BJ (cell line): ENCODE measurements at regions not wholly inside any gene's neighbourhood (a gene's known extent, or its start where the extent isn't known, plus 50 kb on each side); places are given as distances from the start of the nearest gene placed in this dataset.
A peak's percentile ranks its signal among the peaks of the same experiment; 100 is the strongest.

Experiments used
- CTCF ChIA-PET: fragments of 350-600 bp; formaldehyde crosslinking; extraction: SDS; loops from one replicate; lab custom pipeline; 2021; ENCODE audit warnings: antibody characterized with exemption, inconsistent platforms; lab: Yijun Ruan, JAX
- POLR2A ChIA-PET: fragments of 300-600 bp; sonication (Branson Sonifier 250); formaldehyde crosslinking; extraction: SDS; loops from one replicate; lab custom pipeline; 2021; ENCODE audit warnings: antibody characterized with exemption; lab: Charles Lee
- DNase-seq: peaks from one replicate; pipeline ENCODE4 v3.0.0-alpha.2; 2011; ENCODE audit warnings: low read depth
- H3K27me3 ChIP-seq: 2 replicates; pipeline ENCODE4 v1.6.0; 2011; ENCODE audit warnings: low read length; ENCODE audit not compliant: control insufficient read depth, insufficient read depth
- H3K36me3 ChIP-seq: 2 replicates; pipeline ENCODE4 v1.5.1; 2011; ENCODE audit warnings: low read length; ENCODE audit not compliant: control insufficient read depth, insufficient read depth
- H3K4me3 ChIP-seq: 2 replicates; pipeline ENCODE4 v1.5.1; 2011; ENCODE audit warnings: low read depth, mild to moderate bottlenecking, control low read depth, low read length
- TF ChIP-seq, protein P1 (sequence below): IDR thresholded peaks from 2 replicates; pipeline ENCODE4 v1.5.1; 2011; ENCODE audit warnings: low read depth, mild to moderate bottlenecking, control low read depth, inconsistent platforms, low read length, moderate library complexity; ENCODE audit not compliant: insufficient read depth

DNA sequence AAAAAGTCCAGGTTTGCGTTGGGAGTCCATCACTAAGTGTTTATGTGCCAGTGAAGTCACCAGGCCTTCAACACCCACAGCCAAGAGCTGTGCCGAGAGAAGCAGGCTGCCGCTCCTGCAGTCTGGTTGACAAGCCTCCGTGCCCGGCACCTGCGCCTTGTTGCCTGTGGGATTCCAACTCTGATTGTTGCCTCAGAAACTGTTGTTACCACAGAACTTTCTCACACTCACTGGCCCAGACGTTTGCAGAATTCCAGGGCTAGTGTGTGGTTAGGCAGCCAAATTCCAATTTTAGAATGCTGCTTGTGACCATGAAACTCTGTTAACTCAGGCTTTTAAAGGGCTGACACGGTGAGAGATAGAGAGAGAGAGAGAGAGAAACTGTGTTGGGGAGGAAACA is 119.5 kb upstream of the LIMCH1 start:
- ChIA-PET CTCF (interaction anchor here (0.8 to 1.4 kb wide), 3 partner anchors 10 to 225 kb away, joined by 3 to 4 read pairs (median 3); no protein-coding TSS in a partner anchor), POLR2A (interaction anchor here (0.6 kb wide), 1 partner anchor 24 kb away, joined by 4 read pairs; no protein-coding TSS in a partner anchor)
- Histone ChIP-seq H3K36me3 (no peaks in the 10 kb centered on the region), H3K4me3 (no peak overlapping the region), H3K27me3 (no peaks in the 10 kb centered on the region)
- peak; percentile 79 for DNase-seq
- TF ChIP-seq, protein P1, sequence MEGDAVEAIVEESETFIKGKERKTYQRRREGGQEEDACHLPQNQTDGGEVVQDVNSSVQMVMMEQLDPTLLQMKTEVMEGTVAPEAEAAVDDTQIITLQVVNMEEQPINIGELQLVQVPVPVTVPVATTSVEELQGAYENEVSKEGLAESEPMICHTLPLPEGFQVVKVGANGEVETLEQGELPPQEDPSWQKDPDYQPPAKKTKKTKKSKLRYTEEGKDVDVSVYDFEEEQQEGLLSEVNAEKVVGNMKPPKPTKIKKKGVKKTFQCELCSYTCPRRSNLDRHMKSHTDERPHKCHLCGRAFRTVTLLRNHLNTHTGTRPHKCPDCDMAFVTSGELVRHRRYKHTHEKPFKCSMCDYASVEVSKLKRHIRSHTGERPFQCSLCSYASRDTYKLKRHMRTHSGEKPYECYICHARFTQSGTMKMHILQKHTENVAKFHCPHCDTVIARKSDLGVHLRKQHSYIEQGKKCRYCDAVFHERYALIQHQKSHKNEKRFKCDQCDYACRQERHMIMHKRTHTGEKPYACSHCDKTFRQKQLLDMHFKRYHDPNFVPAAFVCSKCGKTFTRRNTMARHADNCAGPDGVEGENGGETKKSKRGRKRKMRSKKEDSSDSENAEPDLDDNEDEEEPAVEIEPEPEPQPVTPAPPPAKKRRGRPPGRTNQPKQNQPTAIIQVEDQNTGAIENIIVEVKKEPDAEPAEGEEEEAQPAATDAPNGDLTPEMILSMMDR, result no peak

DNA sequence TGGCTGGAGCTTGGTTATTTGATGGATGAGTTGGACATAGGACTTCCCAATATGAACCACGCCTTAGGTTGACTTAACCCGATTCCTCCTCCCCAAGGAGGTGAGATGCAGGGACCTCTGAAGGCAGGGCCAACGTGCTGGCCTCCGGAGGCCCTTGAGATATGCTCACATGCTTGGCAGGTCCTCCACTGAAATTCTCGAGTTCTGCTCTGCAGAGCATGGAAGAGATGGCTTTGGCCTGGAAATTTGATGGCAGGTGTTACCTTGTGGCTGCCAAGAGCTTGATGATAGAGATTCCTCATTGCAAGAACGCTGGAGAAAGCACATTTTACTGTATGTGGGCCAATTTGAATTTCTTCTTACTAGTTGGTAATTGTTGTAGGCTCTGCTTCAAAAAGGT is 117.4 kb upstream of the LIMCH1 start:
- no peak overlapping the region for H3K4me3 ChIP-seq

DNA sequence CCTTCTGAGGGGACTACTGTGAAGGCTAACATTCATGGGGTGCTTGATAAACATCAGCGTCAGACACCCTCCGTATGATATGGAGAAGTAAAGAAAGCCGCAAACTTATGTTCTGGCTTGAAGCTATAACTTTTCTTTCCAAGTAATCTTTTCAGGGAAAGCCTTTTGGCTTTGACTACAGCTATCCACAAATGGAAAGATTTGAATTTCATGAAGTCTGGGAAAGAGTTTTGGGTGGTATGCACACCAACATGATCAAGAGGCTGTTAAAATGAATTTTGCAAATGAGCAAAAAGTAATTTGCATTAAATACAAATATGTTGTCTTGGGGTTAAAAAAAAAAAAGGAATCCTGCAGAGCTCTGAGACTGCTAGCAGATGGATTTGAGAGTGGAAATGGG is 114.8 kb upstream of the LIMCH1 start:
- H3K36me3 ChIP-seq, result no peaks in the 10 kb centered on the region
- no peak overlapping the region for H3K4me3 ChIP-seq
- H3K27me3 ChIP-seq, result no peaks in the 10 kb centered on the region
- TF ChIP-seq, protein P1, result no peak
- no peak for DNase-seq
- ChIA-PET POLR2A (no interaction called here), CTCF (interaction anchor here (0.7 to 1.7 kb wide), 4 partner anchors 9 to 238 kb away, joined by 3 read pairs; no protein-coding TSS in a partner anchor)

More for the DNA sequence above, 117.4 kb upstream of the LIMCH1 start:
- Histone ChIP-seq H3K36me3 (no peaks in the 10 kb centered on the region), H3K27me3 (no peaks in the 10 kb centered on the region)
- ChIA-PET CTCF (no interaction called here), POLR2A (no interaction called here)
- TF ChIP-seq, protein P1, result no peak
- DNase-seq, result no peak

DNA sequence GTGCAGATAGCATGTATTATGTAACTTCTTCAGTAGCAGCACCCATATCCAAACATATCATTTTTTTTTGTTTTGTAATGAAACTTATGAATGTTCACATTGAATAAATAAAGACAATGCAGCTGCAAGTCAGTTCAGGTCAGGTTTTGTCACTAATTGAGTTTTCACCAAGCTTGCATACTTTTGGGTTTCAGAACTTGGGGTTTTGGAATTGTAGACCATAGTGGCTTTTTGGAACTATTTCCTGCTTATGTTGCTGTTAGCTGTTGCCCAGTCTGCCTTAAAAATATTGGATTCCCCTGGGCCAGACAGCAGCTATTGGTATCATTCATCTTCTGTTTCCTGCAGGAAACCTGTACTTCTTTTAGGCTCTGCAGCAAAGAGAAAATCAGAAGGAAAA is 113.4 kb upstream of the LIMCH1 start:
- H3K4me3 ChIP-seq, result no peak overlapping the region
- DNase-seq, result no peak
- POLR2A ChIA-PET, result no interaction called here
- TF ChIP-seq, protein P1, result no peak
- no peaks in the 10 kb centered on the region for H3K27me3 ChIP-seq
- H3K36me3 ChIP-seq, result no peaks in the 10 kb centered on the region
- CTCF ChIA-PET, result interaction anchor here (1.7 kb wide), 1 partner anchor 14 kb away, joined by 3 read pairs; no protein-coding TSS in a partner anchor

DNA sequence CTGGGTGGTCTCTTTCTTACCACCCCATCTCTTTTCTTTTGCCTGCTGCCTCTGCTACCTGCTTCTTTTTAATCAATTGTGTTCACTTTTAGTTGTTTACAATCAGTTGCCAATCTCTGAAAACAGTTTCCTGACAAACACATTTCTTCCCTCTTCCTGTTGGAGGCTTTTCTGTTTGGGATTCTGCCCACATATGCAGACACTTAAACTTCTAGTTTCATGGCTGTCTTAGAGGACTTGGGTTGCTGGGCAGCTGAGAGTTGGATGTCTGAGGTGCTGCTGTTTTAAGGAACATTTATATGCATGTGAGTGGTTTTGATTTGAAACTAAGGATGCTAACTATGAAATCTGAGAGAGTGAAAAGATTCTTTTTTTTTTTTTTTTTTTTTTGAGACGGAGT is 112.3 kb upstream of the LIMCH1 start:
- no peak for DNase-seq
- H3K27me3 ChIP-seq, result no peaks in the 10 kb centered on the region
- POLR2A ChIA-PET, result interaction anchor here (0.6 kb wide), 1 partner anchor 1183 kb away, joined by 3 read pairs; no protein-coding TSS in a partner anchor
- TF ChIP-seq, protein P1, result no peak
- H3K4me3 ChIP-seq, result no peak overlapping the region
- H3K36me3 ChIP-seq, result no peaks in the 10 kb centered on the region
- CTCF ChIA-PET, result no interaction called here
